ENCODE measurements at regions not wholly inside any gene's neighbourhood (a gene's known extent, or its start where the extent isn't known, plus 50 kb on each side); places are given as distances from the start of the nearest gene placed in this dataset.

DNA sequence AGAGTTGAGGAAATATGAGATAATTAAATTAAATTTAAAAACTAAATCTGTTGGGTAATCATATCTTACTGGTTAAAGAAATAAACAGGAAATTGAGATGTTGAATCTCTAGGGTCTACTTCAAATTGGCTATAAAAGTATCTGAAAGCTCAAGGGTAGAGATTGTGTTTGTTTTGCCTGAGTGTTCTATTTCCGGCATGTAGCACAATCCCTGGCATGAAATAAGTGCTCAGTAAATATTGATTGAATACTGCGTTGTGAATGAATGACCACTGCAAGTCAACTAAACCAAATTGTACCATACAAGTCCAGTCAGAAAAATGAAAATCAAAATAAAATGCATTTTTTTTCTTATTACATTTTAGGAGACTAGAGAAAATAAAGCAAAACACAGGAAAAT is 709.8 kb downstream of the EPM2A start:
- TF ChIP-seq POLR2A (IDR thresholded peaks at IDR 0.05) = no peak
- TF ChIP-seq, protein P1, sequence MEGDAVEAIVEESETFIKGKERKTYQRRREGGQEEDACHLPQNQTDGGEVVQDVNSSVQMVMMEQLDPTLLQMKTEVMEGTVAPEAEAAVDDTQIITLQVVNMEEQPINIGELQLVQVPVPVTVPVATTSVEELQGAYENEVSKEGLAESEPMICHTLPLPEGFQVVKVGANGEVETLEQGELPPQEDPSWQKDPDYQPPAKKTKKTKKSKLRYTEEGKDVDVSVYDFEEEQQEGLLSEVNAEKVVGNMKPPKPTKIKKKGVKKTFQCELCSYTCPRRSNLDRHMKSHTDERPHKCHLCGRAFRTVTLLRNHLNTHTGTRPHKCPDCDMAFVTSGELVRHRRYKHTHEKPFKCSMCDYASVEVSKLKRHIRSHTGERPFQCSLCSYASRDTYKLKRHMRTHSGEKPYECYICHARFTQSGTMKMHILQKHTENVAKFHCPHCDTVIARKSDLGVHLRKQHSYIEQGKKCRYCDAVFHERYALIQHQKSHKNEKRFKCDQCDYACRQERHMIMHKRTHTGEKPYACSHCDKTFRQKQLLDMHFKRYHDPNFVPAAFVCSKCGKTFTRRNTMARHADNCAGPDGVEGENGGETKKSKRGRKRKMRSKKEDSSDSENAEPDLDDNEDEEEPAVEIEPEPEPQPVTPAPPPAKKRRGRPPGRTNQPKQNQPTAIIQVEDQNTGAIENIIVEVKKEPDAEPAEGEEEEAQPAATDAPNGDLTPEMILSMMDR (IDR thresholded peaks at IDR 0.05) = no peak

Measured in upper lobe of left lung (tissue), 4 donors.